ENCODE measurements at regions not wholly inside any gene's neighbourhood (a gene's known extent, or its start where the extent isn't known, plus 50 kb on each side); places are given as distances from the start of the nearest gene placed in this dataset.

DNA sequence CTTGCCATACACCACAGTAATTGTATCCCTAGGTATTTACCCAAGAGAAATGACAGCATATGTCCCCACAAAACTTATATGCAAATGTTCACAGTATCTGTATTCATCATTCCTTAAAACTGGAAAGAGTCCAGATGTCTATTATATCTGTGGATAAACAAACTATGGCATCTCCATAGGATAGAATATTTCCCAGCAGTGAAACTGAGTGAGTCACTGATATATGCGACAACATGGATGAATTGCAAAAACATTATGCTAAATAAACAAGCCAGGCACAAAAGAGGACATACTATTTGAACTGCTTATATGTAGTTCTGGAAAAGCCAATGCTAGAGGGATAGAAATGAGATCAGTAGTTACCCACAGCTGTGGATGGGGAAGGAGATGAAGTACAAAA, 359.4 kb upstream of the DSEL start:
- no peak overlapping the region for H3K4me2 ChIP-seq (ENCODE audit: unreplicated experiment)
- no peak overlapping the region for H3K9ac ChIP-seq
- H2AFZ ChIP-seq: no peak overlapping the region
- WGBS, 2 experiments (ENCODE audit: low coverage in 1 of 2, low lambda C conversion rate in 2 of 2, missing lambda C conversion rate in 2 of 2): 95% methylated on average over 1 of the region's 1 CpG
- H3K9me3 ChIP-seq (ENCODE audit: low read depth): no peaks in the 10 kb centered on the region
- TF ChIP-seq EZH2phosphoT487 (IDR thresholded peaks at IDR 0.05; ENCODE audit: insufficient read depth, low read depth): no peak
- no peak for TF ChIP-seq EZH2 (IDR thresholded peaks at IDR 0.05; ENCODE audit: insufficient read depth, poor library complexity, severe bottlenecking)
- no peak overlapping the region for H3K4me3 ChIP-seq
- H3K27me3 ChIP-seq (replicated peaks; ENCODE audit: insufficient read depth): no peaks in the 10 kb centered on the region
- no peaks in the 10 kb centered on the region for H3K9me2 ChIP-seq (ENCODE audit: insufficient read depth)
- no peak for DNase-seq
- H3F3A ChIP-seq (ENCODE audit: insufficient read depth): no peaks in the 10 kb centered on the region
- H4K20me1 ChIP-seq (ENCODE audit: insufficient read depth): no peaks in the 10 kb centered on the region
- no peaks in the 10 kb centered on the region for H3K4me1 ChIP-seq (ENCODE audit: insufficient read depth)
- H3K79me2 ChIP-seq (ENCODE audit: insufficient read depth): no peaks in the 10 kb centered on the region
- in situ Hi-C loops (cut with MboI): no loop called here
- H3K36me3 ChIP-seq (ENCODE audit: low read depth): no peaks in the 10 kb centered on the region
- no peak overlapping the region for H3K27ac ChIP-seq

DNA sequence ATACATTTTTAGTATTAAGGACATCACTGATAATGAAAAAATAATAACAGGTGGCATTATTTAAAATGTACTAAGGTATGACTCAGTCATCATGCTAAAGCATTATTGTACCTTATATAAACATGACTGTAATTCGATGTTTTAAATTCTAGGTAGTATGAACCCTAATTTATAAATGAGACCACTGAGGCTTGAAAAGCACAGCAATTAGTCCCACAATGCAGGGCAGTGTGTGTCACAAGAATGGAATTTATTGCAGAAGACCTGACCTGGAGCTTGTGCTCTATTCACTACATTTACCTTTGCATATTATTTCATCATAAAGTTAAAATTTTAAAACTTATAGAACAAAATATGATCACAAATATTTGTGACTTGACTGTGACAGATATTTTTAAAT, 358.5 kb upstream of the DSEL start:
- WGBS, 2 experiments (ENCODE audit: low coverage in 1 of 2, low lambda C conversion rate in 2 of 2, missing lambda C conversion rate in 2 of 2): 96 to 97% methylated on average over 1 of the region's 1 CpG
- no peak overlapping the region for H3K27ac ChIP-seq
- no peaks in the 10 kb centered on the region for H3K36me3 ChIP-seq (ENCODE audit: low read depth)
- TF ChIP-seq EZH2phosphoT487 (IDR thresholded peaks at IDR 0.05; ENCODE audit: insufficient read depth, low read depth) (no peak), EZH2 (IDR thresholded peaks at IDR 0.05; ENCODE audit: insufficient read depth, poor library complexity, severe bottlenecking) (no peak)
- no peaks in the 10 kb centered on the region for H4K20me1 ChIP-seq (ENCODE audit: insufficient read depth)
- no peak overlapping the region for H3K9ac ChIP-seq
- no peak overlapping the region for H3K4me3 ChIP-seq
- H3K79me2 ChIP-seq (ENCODE audit: insufficient read depth): no peaks in the 10 kb centered on the region
- no peaks in the 10 kb centered on the region for H3K9me3 ChIP-seq (ENCODE audit: low read depth)
- no peaks in the 10 kb centered on the region for H3K27me3 ChIP-seq (replicated peaks; ENCODE audit: insufficient read depth)
- H3K4me2 ChIP-seq (ENCODE audit: unreplicated experiment): no peak overlapping the region
- no peak for DNase-seq
- no peaks in the 10 kb centered on the region for H3F3A ChIP-seq (ENCODE audit: insufficient read depth)
- H3K9me2 ChIP-seq (ENCODE audit: insufficient read depth): no peaks in the 10 kb centered on the region
- in situ Hi-C loops (cut with MboI): no loop called here
- H3K4me1 ChIP-seq (ENCODE audit: insufficient read depth): no peaks in the 10 kb centered on the region
- no peak overlapping the region for H2AFZ ChIP-seq

DNA sequence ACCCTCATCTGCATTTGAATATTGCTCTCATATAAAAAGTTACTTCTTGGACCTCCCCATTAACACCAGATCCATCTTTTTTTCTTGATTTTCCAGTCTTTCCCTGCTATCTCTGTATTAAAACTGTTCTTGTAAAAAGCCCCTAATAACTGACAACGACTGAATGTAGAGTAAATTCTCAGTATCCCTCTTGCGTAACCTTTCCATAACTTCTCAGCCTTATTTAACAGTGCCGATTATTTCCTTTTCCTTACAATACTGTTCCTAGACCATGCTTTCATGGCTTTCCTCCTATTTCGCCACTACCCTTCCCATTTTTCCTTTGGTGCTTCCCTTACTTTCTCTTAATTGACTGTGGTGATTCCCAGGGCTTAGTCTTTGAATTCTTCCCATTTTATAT, 348.9 kb upstream of the DSEL start:
- in situ Hi-C loops (cut with MboI): loop anchor here (25.0 kb wide), 1 partner anchor 628 kb away; no protein-coding TSS in a partner anchor
- no peak overlapping the region for H3K9ac ChIP-seq
- TF ChIP-seq EZH2 (IDR thresholded peaks at IDR 0.05; ENCODE audit: insufficient read depth, poor library complexity, severe bottlenecking): no peak
- TF ChIP-seq EZH2phosphoT487 (IDR thresholded peaks at IDR 0.05; ENCODE audit: insufficient read depth, low read depth): no peak
- H3F3A ChIP-seq (ENCODE audit: insufficient read depth): peaks cover 37% of the 10 kb centered on the region
- 75% methylated on average over 4 of the region's 4 CpGs for WGBS, 2 experiments (ENCODE audit: low coverage in 1 of 2, low lambda C conversion rate in 2 of 2, missing lambda C conversion rate in 2 of 2)
- H2AFZ ChIP-seq: no peak overlapping the region
- no peak overlapping the region for H3K4me3 ChIP-seq
- no peaks in the 10 kb centered on the region for H3K27me3 ChIP-seq (replicated peaks; ENCODE audit: insufficient read depth)
- H3K36me3 ChIP-seq (ENCODE audit: low read depth): no peaks in the 10 kb centered on the region
- peak overlapping the region; percentile 12 for H3K4me2 ChIP-seq (ENCODE audit: unreplicated experiment)
- DNase-seq: no peak
- no peaks in the 10 kb centered on the region for H3K79me2 ChIP-seq (ENCODE audit: insufficient read depth)
- peak overlapping the region; percentile 57 for H3K27ac ChIP-seq
- H3K9me3 ChIP-seq (ENCODE audit: low read depth): no peaks in the 10 kb centered on the region
- H4K20me1 ChIP-seq (ENCODE audit: insufficient read depth): no peaks in the 10 kb centered on the region
- no peaks in the 10 kb centered on the region for H3K9me2 ChIP-seq (ENCODE audit: insufficient read depth)
- peaks cover 41% of the 10 kb centered on the region for H3K4me1 ChIP-seq (ENCODE audit: insufficient read depth)

DNA sequence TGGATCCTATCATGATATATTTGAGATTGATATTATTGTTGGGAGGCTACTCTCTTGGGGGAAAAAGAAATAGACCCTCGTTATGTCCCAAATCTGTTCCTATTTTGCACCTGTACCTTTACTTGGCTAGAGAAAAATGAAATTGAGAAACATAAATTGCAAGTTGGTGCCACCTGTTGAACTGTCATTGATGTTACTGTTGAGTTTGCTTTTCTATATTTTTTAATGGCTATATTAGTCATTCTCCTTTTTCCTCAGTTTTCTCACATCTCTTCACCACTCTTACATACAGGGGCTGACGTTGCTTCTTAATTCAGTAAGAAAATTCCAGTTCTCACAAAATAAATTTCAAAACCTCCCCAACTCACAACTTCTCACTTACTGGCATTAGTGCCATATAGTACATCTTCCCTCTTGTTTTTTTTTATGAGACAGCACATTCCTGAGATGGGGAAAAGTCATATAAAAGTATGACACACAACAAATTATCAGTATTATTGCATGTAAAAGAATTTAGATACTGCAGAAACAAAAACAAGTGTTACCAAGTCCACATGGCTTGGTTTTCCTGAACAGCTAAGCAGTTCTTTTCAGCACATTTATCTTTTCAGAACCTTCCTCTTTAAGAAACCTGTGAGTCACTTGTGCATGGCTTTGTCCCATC, 348.3 kb upstream of the DSEL start:
- Histone ChIP-seq H3K9me2 (ENCODE audit: insufficient read depth) (no peaks in the 10 kb centered on the region), H3K9ac (no peak overlapping the region), H3K27me3 (replicated peaks; ENCODE audit: insufficient read depth) (no peaks in the 10 kb centered on the region), H3K36me3 (ENCODE audit: low read depth) (no peaks in the 10 kb centered on the region), H2AFZ (no peak overlapping the region), H3K27ac (peak overlapping the region; percentile 57), H3K4me2 (ENCODE audit: unreplicated experiment) (no peak overlapping the region), H3F3A (ENCODE audit: insufficient read depth) (peaks cover 37% of the 10 kb centered on the region), H3K4me1 (ENCODE audit: insufficient read depth) (peaks cover 47% of the 10 kb centered on the region), H3K79me2 (ENCODE audit: insufficient read depth) (no peaks in the 10 kb centered on the region), H3K4me3 (no peak overlapping the region), H3K9me3 (ENCODE audit: low read depth) (no peaks in the 10 kb centered on the region), H4K20me1 (ENCODE audit: insufficient read depth) (no peaks in the 10 kb centered on the region)
- DNase-seq: peak; percentile 94
- 11 to 16% methylated on average over 2 of the region's 2 CpGs for WGBS, 2 experiments (ENCODE audit: low coverage in 1 of 2, low lambda C conversion rate in 2 of 2, missing lambda C conversion rate in 2 of 2)
- in situ Hi-C loops (cut with MboI): loop anchor here (25.0 kb wide), 1 partner anchor 628 kb away; no protein-coding TSS in a partner anchor
- peak; percentile 81; the same call in 1 of the 2 replicates for TF ChIP-seq EZH2phosphoT487 (IDR thresholded peaks at IDR 0.05; ENCODE audit: insufficient read depth, low read depth)
- TF ChIP-seq EZH2 (IDR thresholded peaks at IDR 0.05; ENCODE audit: insufficient read depth, poor library complexity, severe bottlenecking): no peak

Data from GM23248 (cell line).